KMS-11 (cell line): ENCODE measurements at regions not wholly inside any gene's neighbourhood (a gene's known extent, or its start where the extent isn't known, plus 50 kb on each side); places are given as distances from the start of the nearest gene placed in this dataset.

Source experiments
- H2AFZ ChIP-seq: fragments of 200-600 bp; sonication (generic); 2 replicates; pipeline ENCODE4 v1.6.1; 2016; ENCODE audit warnings: antibody characterized with exemption, mixed run types, low read depth
- H3K27ac ChIP-seq: fragments of 200-600 bp; sonication (generic); 2 replicates; pipeline ENCODE4 v1.6.1; 2016; ENCODE audit warnings: mild to moderate bottlenecking, mixed run types
- H3K27me3 ChIP-seq: fragments of 200-600 bp; sonication (generic); 2 replicates; pipeline ENCODE4 v1.6.1; 2017; ENCODE audit warnings: mild to moderate bottlenecking, low read depth, mixed run types, moderate library complexity; ENCODE audit not compliant: insufficient read depth
- H3K36me3 ChIP-seq: fragments of 200-600 bp; sonication (generic); 2 replicates; pipeline ENCODE4 v1.6.1; 2017; ENCODE audit warnings: mild to moderate bottlenecking, mixed run types; ENCODE audit not compliant: insufficient read depth
- H3K4me1 ChIP-seq: fragments of 200-600 bp; sonication (generic); 2 replicates; pipeline ENCODE4 v1.6.1; 2016; ENCODE audit warnings: mild to moderate bottlenecking, low read depth, mixed run types; ENCODE audit not compliant: poor library complexity, severe bottlenecking
- H3K4me2 ChIP-seq: fragments of 200-600 bp; sonication (generic); 2 replicates; pipeline ENCODE4 v1.7.0; 2016; ENCODE audit warnings: mild to moderate bottlenecking, mixed run types
- H3K4me3 ChIP-seq: fragments of 200-600 bp; sonication (generic); IDR thresholded peaks from 2 replicates; pipeline ENCODE4 v1.6.1; 2017; ENCODE audit warnings: low read depth, low read length, mixed read lengths; ENCODE audit not compliant: insufficient read depth
- H3K79me2 ChIP-seq: fragments of 200-600 bp; sonication (generic); 2 replicates; pipeline ENCODE4 v1.6.1; 2016; ENCODE audit warnings: low read depth, mixed run types; ENCODE audit not compliant: insufficient read depth
- H3K9ac ChIP-seq: fragments of 200-600 bp; sonication (generic); 2 replicates; pipeline ENCODE4 v1.6.1; 2016; ENCODE audit warnings: mild to moderate bottlenecking, mixed run types
- H4K20me1 ChIP-seq: fragments of 200-600 bp; sonication (generic); 2 replicates; pipeline ENCODE4 v1.6.1; 2016; ENCODE audit warnings: mild to moderate bottlenecking, mixed run types; ENCODE audit not compliant: insufficient read depth
- TF ChIP-seq, protein P1 (sequence below): fragments of 200-600 bp; sonication (generic); conservative IDR thresholded peaks from 2 replicates; pipeline ENCODE4 v1.6.1; 2017; ENCODE audit warnings: low read depth, mild to moderate bottlenecking, antibody characterized with exemption, low read length, moderate library complexity, mixed read lengths

DNA sequence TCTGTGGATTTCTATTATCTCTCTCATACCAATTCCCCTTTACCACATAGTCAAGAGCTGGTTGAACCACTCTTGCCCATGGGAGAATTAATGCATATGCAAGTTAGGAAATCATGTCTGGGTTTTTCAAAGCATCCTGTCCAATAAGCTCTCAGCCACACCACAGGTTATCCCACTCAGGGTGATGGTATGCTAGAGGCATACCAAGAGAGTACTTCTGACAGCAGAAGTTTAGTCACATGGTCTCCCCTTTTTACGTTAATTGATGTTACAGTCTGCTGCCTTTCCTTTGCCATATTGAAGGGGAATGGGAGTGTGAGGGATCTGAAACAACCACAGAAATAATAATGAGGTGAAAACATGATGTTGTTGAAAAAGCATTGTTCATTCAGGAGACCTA is 135.8 kb upstream of the PBX1 start:
- no peak overlapping the region for H3K4me2 ChIP-seq
- H3K9ac ChIP-seq, result no peak overlapping the region
- H3K4me3 ChIP-seq, result no peak overlapping the region
- no peaks in the 10 kb centered on the region for H3K4me1 ChIP-seq
- H3K27me3 ChIP-seq, result no peaks in the 10 kb centered on the region
- no peaks in the 10 kb centered on the region for H3K36me3 ChIP-seq
- no peaks in the 10 kb centered on the region for H4K20me1 ChIP-seq
- no peaks in the 10 kb centered on the region for H3K79me2 ChIP-seq
- no peak overlapping the region for H3K27ac ChIP-seq
- TF ChIP-seq, protein P1, sequence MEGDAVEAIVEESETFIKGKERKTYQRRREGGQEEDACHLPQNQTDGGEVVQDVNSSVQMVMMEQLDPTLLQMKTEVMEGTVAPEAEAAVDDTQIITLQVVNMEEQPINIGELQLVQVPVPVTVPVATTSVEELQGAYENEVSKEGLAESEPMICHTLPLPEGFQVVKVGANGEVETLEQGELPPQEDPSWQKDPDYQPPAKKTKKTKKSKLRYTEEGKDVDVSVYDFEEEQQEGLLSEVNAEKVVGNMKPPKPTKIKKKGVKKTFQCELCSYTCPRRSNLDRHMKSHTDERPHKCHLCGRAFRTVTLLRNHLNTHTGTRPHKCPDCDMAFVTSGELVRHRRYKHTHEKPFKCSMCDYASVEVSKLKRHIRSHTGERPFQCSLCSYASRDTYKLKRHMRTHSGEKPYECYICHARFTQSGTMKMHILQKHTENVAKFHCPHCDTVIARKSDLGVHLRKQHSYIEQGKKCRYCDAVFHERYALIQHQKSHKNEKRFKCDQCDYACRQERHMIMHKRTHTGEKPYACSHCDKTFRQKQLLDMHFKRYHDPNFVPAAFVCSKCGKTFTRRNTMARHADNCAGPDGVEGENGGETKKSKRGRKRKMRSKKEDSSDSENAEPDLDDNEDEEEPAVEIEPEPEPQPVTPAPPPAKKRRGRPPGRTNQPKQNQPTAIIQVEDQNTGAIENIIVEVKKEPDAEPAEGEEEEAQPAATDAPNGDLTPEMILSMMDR, result no peak
- H2AFZ ChIP-seq, result no peak overlapping the region

DNA sequence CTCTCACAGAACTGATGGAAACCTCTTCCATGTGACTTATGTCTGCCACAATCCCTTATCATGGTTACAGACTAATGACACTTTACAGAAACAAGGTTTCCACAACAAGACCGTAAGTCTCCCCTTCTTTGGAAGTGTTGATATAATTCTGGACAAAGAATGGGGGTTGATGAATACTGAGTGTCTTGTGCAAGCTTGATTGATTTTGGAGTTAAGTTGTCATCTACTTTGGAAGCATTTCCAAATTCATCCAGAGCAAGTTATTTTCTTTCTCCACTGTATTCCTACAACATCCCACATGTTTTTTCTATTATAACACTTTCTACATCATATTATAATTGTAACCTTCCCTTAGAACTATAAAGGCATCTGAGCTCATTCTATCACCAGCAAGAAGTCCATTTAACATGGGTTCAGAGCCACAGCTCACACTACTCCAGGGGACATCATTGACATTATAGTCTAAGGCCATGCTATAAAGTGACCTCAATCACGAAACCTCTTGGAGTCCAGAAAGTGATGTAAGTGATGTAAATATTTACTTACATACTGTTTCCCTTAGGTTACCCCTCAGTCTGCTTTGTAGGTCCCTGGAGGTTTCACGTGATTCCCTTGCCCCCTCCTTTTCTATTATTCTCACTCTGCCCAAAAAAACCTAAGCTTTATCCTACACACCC is 125.7 kb upstream of the PBX1 start:
- Histone ChIP-seq H2AFZ (no peak overlapping the region), H3K4me1 (no peaks in the 10 kb centered on the region), H3K9ac (no peak overlapping the region), H4K20me1 (no peaks in the 10 kb centered on the region), H3K79me2 (no peaks in the 10 kb centered on the region), H3K27me3 (no peaks in the 10 kb centered on the region), H3K27ac (no peak overlapping the region), H3K4me2 (no peak overlapping the region), H3K36me3 (no peaks in the 10 kb centered on the region), H3K4me3 (no peak overlapping the region)
- TF ChIP-seq, protein P1, result no peak

DNA sequence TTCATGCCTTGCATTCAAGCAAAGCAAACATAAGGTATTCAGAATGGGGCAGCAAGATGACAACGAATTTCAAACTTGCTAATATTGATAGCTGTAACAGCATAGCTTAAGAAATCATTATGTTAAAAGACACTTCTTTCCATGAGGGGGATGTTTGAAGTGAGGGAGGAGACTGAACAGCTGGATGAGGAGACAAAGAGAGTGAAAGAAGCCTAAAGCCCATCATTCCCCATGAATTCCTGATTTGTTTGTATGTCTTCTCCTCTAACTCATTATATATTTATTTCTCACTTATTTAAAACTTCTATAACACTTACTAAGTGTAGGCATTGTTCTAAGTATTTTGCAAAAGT is 125.2 kb upstream of the PBX1 start:
- no peak overlapping the region for H3K27ac ChIP-seq
- H3K9ac ChIP-seq, result no peak overlapping the region
- H4K20me1 ChIP-seq, result no peaks in the 10 kb centered on the region
- no peak overlapping the region for H3K4me2 ChIP-seq
- H3K27me3 ChIP-seq, result no peaks in the 10 kb centered on the region
- no peak overlapping the region for H3K4me3 ChIP-seq
- no peak overlapping the region for H2AFZ ChIP-seq
- H3K79me2 ChIP-seq, result no peaks in the 10 kb centered on the region
- no peaks in the 10 kb centered on the region for H3K4me1 ChIP-seq
- no peaks in the 10 kb centered on the region for H3K36me3 ChIP-seq
- TF ChIP-seq, protein P1, result no peak

DNA sequence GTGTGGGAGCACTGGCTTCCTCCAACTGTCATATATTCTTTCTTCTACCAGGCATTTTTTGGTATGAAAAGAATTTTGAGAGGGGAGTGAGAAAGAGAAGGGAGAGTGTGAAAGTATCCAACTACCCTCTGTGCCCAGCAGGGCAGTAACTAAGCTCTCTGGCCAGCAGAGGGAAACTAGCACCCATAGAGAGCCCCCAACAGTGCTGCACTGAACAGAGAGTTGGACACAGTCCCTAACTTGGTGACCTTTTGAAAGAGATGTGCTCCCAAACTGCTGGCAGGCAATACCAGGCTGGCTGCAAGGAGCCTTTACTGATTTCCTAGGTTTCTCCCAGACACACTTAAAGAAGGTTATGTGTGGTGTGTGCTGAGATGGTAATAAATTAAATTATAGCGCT is 118.8 kb upstream of the PBX1 start:
- no peaks in the 10 kb centered on the region for H3K79me2 ChIP-seq
- H4K20me1 ChIP-seq, result no peaks in the 10 kb centered on the region
- no peaks in the 10 kb centered on the region for H3K36me3 ChIP-seq
- no peak overlapping the region for H3K4me2 ChIP-seq
- no peak overlapping the region for H2AFZ ChIP-seq
- H3K27me3 ChIP-seq, result no peaks in the 10 kb centered on the region
- H3K4me1 ChIP-seq, result no peaks in the 10 kb centered on the region
- TF ChIP-seq, protein P1, result no peak
- no peak overlapping the region for H3K4me3 ChIP-seq
- H3K27ac ChIP-seq, result no peak overlapping the region
- H3K9ac ChIP-seq, result no peak overlapping the region
